HUES48 (cell line): ENCODE measurements at regions not wholly inside any gene's neighbourhood (a gene's known extent, or its start where the extent isn't known, plus 50 kb on each side); places are given as distances from the start of the nearest gene placed in this dataset.

Source experiments
- H3K27ac ChIP-seq: one replicate; pipeline ENCODE4 v1.7.0; 2013; ENCODE audit warnings: low read depth, low read length, inconsistent platforms
- H3K27me3 ChIP-seq: 2 replicates; pipeline ENCODE4 v1.6.1; 2013; ENCODE audit warnings: mild to moderate bottlenecking, low read length; ENCODE audit not compliant: control insufficient read depth, insufficient read depth
- H3K36me3 ChIP-seq: 2 replicates; pipeline ENCODE4 v1.6.1; 2013; ENCODE audit warnings: low read length; ENCODE audit not compliant: control insufficient read depth, insufficient read depth
- H3K4me1 ChIP-seq: 2 replicates; pipeline ENCODE4 v1.6.1; 2013; ENCODE audit warnings: mild to moderate bottlenecking, low read length; ENCODE audit not compliant: control insufficient read depth, insufficient read depth
- H3K4me3 ChIP-seq: 2 replicates; pipeline ENCODE4 v1.5.1; 2013; ENCODE audit warnings: mild to moderate bottlenecking, low read depth, low read length
- H3K9ac ChIP-seq: 2 replicates; pipeline ENCODE4 v1.6.1; 2013; ENCODE audit warnings: mild to moderate bottlenecking, low read depth, low read length, moderate library complexity
- H3K9me3 ChIP-seq: 2 replicates; pipeline ENCODE4 v1.6.1; 2013; ENCODE audit warnings: low read length; ENCODE audit not compliant: control insufficient read depth, insufficient read depth

DNA sequence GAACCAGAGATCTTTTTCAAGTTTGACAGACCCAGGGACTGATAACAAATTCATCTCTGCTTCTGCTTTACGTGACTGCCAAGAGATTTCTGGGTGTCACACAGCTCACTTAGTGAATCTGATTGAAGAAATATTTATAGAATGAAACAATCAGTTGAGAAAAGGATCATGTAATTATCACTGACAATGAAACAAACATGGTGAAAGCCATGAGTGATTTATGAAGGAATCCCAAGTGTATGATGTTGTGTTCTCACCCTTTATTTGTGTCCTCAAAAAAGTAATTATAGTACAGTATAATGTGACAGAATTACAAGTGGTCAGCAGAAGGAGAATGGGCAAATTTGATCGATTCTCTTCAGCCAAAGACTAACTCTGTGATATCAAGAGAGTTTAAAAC is 177.3 kb downstream of the BMP4 start:
- H3K27ac ChIP-seq: no peak overlapping the region
- no peak overlapping the region for H3K9ac ChIP-seq
- no peaks in the 10 kb centered on the region for H3K36me3 ChIP-seq
- H3K4me3 ChIP-seq: no peak overlapping the region
- H3K27me3 ChIP-seq: no peaks in the 10 kb centered on the region
- no peaks in the 10 kb centered on the region for H3K4me1 ChIP-seq
- H3K9me3 ChIP-seq: no peaks in the 10 kb centered on the region

DNA sequence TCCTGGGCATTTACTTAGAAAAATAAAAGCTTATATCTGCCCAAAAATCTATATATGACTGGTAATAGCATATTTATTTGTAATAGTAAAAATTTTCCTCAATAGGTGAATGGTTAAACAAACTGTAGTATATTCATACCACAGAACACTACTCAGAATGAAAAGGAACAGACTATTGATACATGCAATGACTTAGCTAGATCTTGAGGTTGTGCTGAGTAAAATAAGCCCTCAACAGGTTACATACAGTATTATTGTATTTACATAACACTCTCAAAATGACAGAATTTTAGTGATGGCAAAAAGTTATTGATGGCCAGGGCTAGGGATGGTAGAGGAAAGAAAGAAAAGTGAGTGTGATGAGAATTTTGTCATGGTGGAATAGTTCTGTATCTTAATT is 178.4 kb downstream of the BMP4 start:
- Histone ChIP-seq H3K36me3 (no peaks in the 10 kb centered on the region), H3K9ac (no peak overlapping the region), H3K4me1 (no peaks in the 10 kb centered on the region), H3K27ac (no peak overlapping the region), H3K27me3 (no peaks in the 10 kb centered on the region), H3K4me3 (no peak overlapping the region), H3K9me3 (no peaks in the 10 kb centered on the region)

DNA sequence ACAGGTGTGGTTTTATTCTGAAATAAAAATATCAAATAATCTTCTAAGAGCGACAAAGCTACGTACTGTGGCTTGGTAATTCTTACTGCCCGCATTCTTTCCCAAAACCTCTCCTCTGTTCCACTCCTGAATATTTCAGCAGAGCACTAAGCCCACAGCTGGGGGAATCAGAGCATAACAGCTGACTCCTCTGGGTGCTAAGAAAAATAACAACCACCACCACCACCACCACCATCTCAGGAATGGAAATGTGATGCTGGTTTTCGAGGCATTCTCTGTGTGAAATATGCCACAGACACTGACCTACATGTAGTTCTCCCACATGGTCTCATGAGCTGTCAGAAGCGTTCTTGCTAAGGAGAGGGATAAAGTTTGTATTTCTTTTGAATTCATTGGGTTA is 183.7 kb downstream of the BMP4 start:
- Histone ChIP-seq H3K27ac (no peak overlapping the region), H3K9me3 (no peaks in the 10 kb centered on the region), H3K9ac (no peak overlapping the region), H3K36me3 (no peaks in the 10 kb centered on the region), H3K4me3 (no peak overlapping the region), H3K27me3 (no peaks in the 10 kb centered on the region), H3K4me1 (no peaks in the 10 kb centered on the region)

GRCh38 chr14:53767566-53767965 is 189.1 kb downstream of the BMP4 start:
- H3K9me3 ChIP-seq: no peaks in the 10 kb centered on the region
- no peaks in the 10 kb centered on the region for H3K36me3 ChIP-seq
- H3K9ac ChIP-seq: no peak overlapping the region
- H3K27ac ChIP-seq: no peak overlapping the region
- H3K4me1 ChIP-seq: no peaks in the 10 kb centered on the region
- no peaks in the 10 kb centered on the region for H3K27me3 ChIP-seq
- H3K4me3 ChIP-seq: no peak overlapping the region

DNA sequence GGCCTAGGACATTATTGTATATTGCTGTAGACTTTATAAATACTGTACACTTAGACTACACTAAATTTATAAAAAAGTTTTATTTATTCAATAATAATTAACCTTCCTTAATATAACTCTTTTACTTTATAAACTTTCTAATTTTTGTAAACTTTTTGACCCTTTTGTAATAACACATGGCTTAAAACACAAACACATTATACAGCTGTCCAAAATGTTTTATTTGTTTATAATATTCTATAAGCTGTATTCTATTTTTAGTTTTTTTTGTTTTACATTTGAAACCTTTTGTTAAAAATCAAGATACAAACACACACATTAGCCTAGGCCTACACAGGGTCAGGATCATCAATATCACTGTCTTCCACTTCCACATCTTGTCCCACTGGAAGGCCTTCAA is 190.0 kb downstream of the BMP4 start:
- H3K36me3 ChIP-seq: no peaks in the 10 kb centered on the region
- H3K4me3 ChIP-seq: no peak overlapping the region
- H3K9ac ChIP-seq: no peak overlapping the region
- H3K4me1 ChIP-seq: no peaks in the 10 kb centered on the region
- H3K27ac ChIP-seq: no peak overlapping the region
- H3K27me3 ChIP-seq: no peaks in the 10 kb centered on the region
- no peaks in the 10 kb centered on the region for H3K9me3 ChIP-seq

GRCh38 chr14:53766106-53766505 is 190.5 kb downstream of the BMP4 start:
- Histone ChIP-seq H3K9ac (no peak overlapping the region), H3K4me1 (no peaks in the 10 kb centered on the region), H3K36me3 (no peaks in the 10 kb centered on the region), H3K27me3 (no peaks in the 10 kb centered on the region), H3K4me3 (no peak overlapping the region), H3K27ac (no peak overlapping the region), H3K9me3 (no peaks in the 10 kb centered on the region)

DNA sequence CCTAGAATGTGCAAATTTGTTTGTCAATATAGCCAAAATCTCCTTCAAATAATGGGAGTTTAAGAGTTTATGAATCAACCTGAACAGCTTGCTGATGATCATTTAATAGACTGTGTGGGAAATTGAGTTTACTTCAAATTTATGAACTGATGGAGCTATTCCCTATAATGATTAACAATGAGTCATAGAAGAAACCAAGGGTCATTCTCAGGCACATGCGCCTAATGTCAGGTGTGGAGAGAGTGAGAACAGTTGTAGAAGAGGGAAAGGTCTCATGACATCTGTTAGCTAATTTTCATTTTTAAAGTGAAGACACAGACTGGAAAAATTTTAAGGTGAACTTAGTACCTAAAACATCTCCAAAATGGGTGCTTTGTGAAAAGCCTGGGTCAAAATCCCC is 191.8 kb downstream of the BMP4 start:
- no peaks in the 10 kb centered on the region for H3K4me1 ChIP-seq
- no peak overlapping the region for H3K27ac ChIP-seq
- H3K9ac ChIP-seq: no peak overlapping the region
- no peaks in the 10 kb centered on the region for H3K9me3 ChIP-seq
- H3K36me3 ChIP-seq: no peaks in the 10 kb centered on the region
- H3K4me3 ChIP-seq: no peak overlapping the region
- no peaks in the 10 kb centered on the region for H3K27me3 ChIP-seq

- H3K4me3 ChIP-seq: no peak overlapping the region
- no peak overlapping the region for H3K9ac ChIP-seq
- no peaks in the 10 kb centered on the region; the same call in 1 of the 2 replicates for H3K9me3 ChIP-seq
- no peaks in the 10 kb centered on the region for H3K36me3 ChIP-seq
- H3K27ac ChIP-seq: no peak overlapping the region
- no peaks in the 10 kb centered on the region for H3K4me1 ChIP-seq
- no peaks in the 10 kb centered on the region for H3K27me3 ChIP-seq
These were observed 198.5 kb downstream of the BMP4 start for GRCh38 chr14:53758141-53758540.

- Histone ChIP-seq H3K36me3 (no peaks in the 10 kb centered on the region), H3K27ac (no peak overlapping the region), H3K9me3 (no peaks in the 10 kb centered on the region; the same call in 1 of the 2 replicates), H3K27me3 (no peaks in the 10 kb centered on the region), H3K4me1 (no peaks in the 10 kb centered on the region), H3K9ac (no peak overlapping the region), H3K4me3 (no peak overlapping the region)
These were observed 198.9 kb downstream of the BMP4 start for GRCh38 chr14:53757732-53758131.

DNA sequence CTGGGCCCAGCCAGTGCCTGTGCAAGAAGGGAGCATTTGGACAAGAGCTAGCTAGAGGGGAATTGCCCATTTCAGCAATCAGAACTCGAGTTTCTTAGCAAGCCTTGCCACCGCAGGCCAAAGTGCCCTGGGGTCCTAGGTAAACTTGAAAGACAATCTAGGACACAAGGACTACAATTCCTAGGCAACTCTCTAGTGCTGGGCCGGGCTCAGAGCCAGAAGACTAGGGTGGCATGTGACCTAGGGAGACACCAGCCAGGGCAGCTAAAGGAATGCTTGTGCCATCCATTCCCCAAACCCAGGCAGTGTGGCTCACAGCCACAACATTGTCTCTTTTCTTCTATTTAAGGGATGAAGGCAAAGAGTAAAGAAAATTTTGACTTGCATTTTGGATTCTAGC is 205.0 kb downstream of the BMP4 start:
- Histone ChIP-seq H3K27me3 (no peaks in the 10 kb centered on the region), H3K4me3 (no peak overlapping the region), H3K9ac (no peak overlapping the region), H3K4me1 (no peaks in the 10 kb centered on the region), H3K36me3 (no peaks in the 10 kb centered on the region), H3K9me3 (no peaks in the 10 kb centered on the region; the same call in 1 of the 2 replicates), H3K27ac (no peak overlapping the region)

GRCh38 chr14:53748691-53749090 is 207.9 kb downstream of the BMP4 start:
- no peak overlapping the region for H3K27ac ChIP-seq
- H3K4me3 ChIP-seq: no peak overlapping the region
- no peaks in the 10 kb centered on the region for H3K9me3 ChIP-seq
- no peak overlapping the region for H3K9ac ChIP-seq
- H3K27me3 ChIP-seq: peaks cover 11% of the 10 kb centered on the region
- no peaks in the 10 kb centered on the region for H3K4me1 ChIP-seq
- H3K36me3 ChIP-seq: no peaks in the 10 kb centered on the region

DNA sequence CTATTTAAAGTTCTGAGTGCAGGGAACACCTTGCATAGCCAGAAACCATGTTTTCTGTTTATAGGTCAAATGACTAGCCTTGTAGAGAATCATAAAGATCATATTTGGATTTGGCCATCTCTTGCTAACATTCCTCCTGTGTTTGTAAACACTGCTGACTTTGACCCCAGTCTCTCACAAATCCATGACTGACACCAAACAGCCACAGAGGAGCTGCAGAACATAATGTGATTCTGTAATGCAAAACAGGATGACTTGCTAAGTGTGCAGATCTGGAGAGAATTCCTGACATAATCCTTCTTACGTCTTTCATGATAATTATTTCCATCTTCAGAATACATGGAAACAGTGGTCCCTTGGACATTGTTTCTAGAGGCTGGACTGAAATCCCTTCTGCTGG is 211.8 kb downstream of the BMP4 start:
- H3K27ac ChIP-seq: no peak overlapping the region
- no peak overlapping the region for H3K4me3 ChIP-seq
- H3K36me3 ChIP-seq: no peaks in the 10 kb centered on the region
- peaks cover 23% of the 10 kb centered on the region for H3K4me1 ChIP-seq
- no peak overlapping the region for H3K9ac ChIP-seq
- H3K9me3 ChIP-seq: no peaks in the 10 kb centered on the region
- H3K27me3 ChIP-seq: peaks cover 20% of the 10 kb centered on the region
